ENCODE measurements at regions not wholly inside any gene's neighbourhood (a gene's known extent, or its start where the extent isn't known, plus 50 kb on each side); places are given as distances from the start of the nearest gene placed in this dataset.

DNA sequence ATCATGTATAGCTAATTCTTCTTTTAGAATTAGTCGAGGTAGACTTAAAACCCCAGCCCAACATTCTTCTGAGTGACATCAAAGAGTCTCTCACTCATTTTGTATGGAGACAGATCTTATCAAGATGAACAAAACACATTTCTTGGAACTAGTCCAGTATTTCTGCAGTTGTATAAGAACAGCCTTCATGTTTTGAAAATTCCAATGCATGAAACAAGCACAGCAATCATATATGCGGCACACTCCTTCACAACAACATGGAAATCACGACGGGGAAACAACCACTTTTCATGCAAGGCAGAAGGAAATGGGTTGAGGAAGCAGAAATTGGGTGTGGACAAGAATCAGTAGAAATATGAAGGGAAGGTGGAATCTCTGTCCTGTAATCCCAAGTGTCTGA is 113.8 kb downstream of the PLK2 start:
- H3K27ac ChIP-seq (ENCODE audit: low read depth, low read length, poor library complexity, severe bottlenecking), result no peak overlapping the region
- TF ChIP-seq EZH2 (IDR thresholded peaks at IDR 0.05; ENCODE audit: borderline replicate concordance, low read depth, low read length, poor library complexity, severe bottlenecking), result no peak
- TF ChIP-seq, protein P1, sequence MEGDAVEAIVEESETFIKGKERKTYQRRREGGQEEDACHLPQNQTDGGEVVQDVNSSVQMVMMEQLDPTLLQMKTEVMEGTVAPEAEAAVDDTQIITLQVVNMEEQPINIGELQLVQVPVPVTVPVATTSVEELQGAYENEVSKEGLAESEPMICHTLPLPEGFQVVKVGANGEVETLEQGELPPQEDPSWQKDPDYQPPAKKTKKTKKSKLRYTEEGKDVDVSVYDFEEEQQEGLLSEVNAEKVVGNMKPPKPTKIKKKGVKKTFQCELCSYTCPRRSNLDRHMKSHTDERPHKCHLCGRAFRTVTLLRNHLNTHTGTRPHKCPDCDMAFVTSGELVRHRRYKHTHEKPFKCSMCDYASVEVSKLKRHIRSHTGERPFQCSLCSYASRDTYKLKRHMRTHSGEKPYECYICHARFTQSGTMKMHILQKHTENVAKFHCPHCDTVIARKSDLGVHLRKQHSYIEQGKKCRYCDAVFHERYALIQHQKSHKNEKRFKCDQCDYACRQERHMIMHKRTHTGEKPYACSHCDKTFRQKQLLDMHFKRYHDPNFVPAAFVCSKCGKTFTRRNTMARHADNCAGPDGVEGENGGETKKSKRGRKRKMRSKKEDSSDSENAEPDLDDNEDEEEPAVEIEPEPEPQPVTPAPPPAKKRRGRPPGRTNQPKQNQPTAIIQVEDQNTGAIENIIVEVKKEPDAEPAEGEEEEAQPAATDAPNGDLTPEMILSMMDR (conservative IDR thresholded peaks at IDR 0.05; ENCODE audit: low read depth, low read length), result no peak
- ChIA-PET POLR2A (ENCODE audit: low non-redundant PET) (no interaction called here), CTCF (no interaction called here)
- H3K9me3 ChIP-seq (ENCODE audit: low read depth, low read length, poor library complexity, severe bottlenecking), result no peaks in the 10 kb centered on the region
- no peaks in the 10 kb centered on the region for H3K27me3 ChIP-seq (replicated peaks; ENCODE audit: insufficient read depth, low read depth, low read length, poor library complexity)
- no TSS peak for BruUV-seq (replicated peaks)
- H3K4me1 ChIP-seq (ENCODE audit: insufficient read depth, low read length, poor library complexity, severe bottlenecking), result no peaks in the 10 kb centered on the region
- no peak overlapping the region for H3K4me3 ChIP-seq (ENCODE audit: low read depth, low read length, poor library complexity, severe bottlenecking)
- no peaks in the 10 kb centered on the region for H3K36me3 ChIP-seq (ENCODE audit: insufficient read depth, low read length, poor library complexity, severe bottlenecking)
- no peak for DNase-seq (ENCODE audit: low spot score)
- intact Hi-C loops (cut with micrococcal nuclease; ENCODE audit: unreplicated experiment), result no loop called here

DNA sequence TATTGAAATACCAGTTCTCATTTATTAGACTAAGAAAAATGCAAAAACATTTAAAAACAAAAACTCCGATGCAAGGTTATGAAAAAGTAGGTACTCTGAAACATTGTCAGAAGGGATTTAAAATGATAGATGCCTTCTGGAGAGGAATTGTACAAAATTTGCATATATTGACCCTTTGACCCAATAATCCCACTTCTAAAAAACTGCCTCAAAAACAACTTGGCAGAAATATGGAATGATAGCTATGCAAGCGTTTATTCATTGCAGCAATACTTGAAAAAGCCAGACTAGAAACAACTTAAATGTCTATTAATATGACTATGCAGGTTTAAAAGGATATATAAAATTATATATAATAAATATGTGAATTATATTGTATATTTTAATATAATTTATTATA is 118.4 kb downstream of the PLK2 start:
- no peak for DNase-seq (ENCODE audit: low spot score)
- Histone ChIP-seq H3K4me1 (ENCODE audit: insufficient read depth, low read length, poor library complexity, severe bottlenecking) (no peaks in the 10 kb centered on the region), H3K4me3 (ENCODE audit: low read depth, low read length, poor library complexity, severe bottlenecking) (no peak overlapping the region), H3K27ac (ENCODE audit: low read depth, low read length, poor library complexity, severe bottlenecking) (no peak overlapping the region), H3K9me3 (ENCODE audit: low read depth, low read length, poor library complexity, severe bottlenecking) (no peaks in the 10 kb centered on the region), H3K27me3 (replicated peaks; ENCODE audit: insufficient read depth, low read depth, low read length, poor library complexity) (no peaks in the 10 kb centered on the region), H3K36me3 (ENCODE audit: insufficient read depth, low read length, poor library complexity, severe bottlenecking) (no peaks in the 10 kb centered on the region)
- BruUV-seq (replicated peaks), result no TSS peak
- CTCF ChIA-PET, result no interaction called here
- no peak for TF ChIP-seq EZH2 (IDR thresholded peaks at IDR 0.05; ENCODE audit: borderline replicate concordance, low read depth, low read length, poor library complexity, severe bottlenecking)
- TF ChIP-seq, protein P1 (conservative IDR thresholded peaks at IDR 0.05; ENCODE audit: low read depth, low read length), result no peak
- POLR2A ChIA-PET (ENCODE audit: low non-redundant PET), result interaction anchor here (0.6 kb wide), 1 partner anchor 153 kb away, joined by 5 read pairs; no protein-coding TSS in a partner anchor
- intact Hi-C loops (cut with micrococcal nuclease; ENCODE audit: unreplicated experiment), result no loop called here

DNA sequence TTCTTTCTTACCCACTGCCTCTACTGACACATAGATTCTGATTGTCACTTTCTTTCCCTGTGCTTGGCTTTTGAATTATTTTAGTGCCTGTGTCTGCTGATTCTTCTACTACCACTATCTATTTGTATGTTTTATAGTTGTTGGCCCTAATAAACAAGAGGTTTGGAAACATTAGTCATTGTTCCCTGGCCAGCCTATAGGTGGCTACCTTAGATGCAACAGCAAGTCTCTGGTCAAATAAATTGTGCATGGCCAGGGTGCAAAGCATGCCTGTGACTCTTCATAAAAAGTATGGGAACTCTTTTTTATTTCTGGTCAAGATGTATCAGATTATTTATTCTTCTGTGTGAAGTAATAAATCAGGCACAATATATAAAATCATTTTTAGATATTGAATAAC is 124.4 kb downstream of the PLK2 start:
- no peak for DNase-seq (ENCODE audit: low spot score)
- H3K9me3 ChIP-seq (ENCODE audit: low read depth, low read length, poor library complexity, severe bottlenecking), result no peaks in the 10 kb centered on the region
- no peak for TF ChIP-seq EZH2 (IDR thresholded peaks at IDR 0.05; ENCODE audit: borderline replicate concordance, low read depth, low read length, poor library complexity, severe bottlenecking)
- TF ChIP-seq, protein P1 (conservative IDR thresholded peaks at IDR 0.05; ENCODE audit: low read depth, low read length), result no peak; the same call in 1 of the 2 replicates
- H3K27me3 ChIP-seq (replicated peaks; ENCODE audit: insufficient read depth, low read depth, low read length, poor library complexity), result no peaks in the 10 kb centered on the region
- BruUV-seq (replicated peaks), result no TSS peak
- no peaks in the 10 kb centered on the region for H3K4me1 ChIP-seq (ENCODE audit: insufficient read depth, low read length, poor library complexity, severe bottlenecking)
- intact Hi-C loops (cut with micrococcal nuclease; ENCODE audit: unreplicated experiment), result no loop called here
- H3K36me3 ChIP-seq (ENCODE audit: insufficient read depth, low read length, poor library complexity, severe bottlenecking), result no peaks in the 10 kb centered on the region
- no peak overlapping the region for H3K4me3 ChIP-seq (ENCODE audit: low read depth, low read length, poor library complexity, severe bottlenecking)
- no peak overlapping the region for H3K27ac ChIP-seq (ENCODE audit: low read depth, low read length, poor library complexity, severe bottlenecking)
- CTCF ChIA-PET, result no interaction called here
- POLR2A ChIA-PET (ENCODE audit: low non-redundant PET), result no interaction called here
